Fibroblast of mammary gland (primary cell): ENCODE measurements at regions not wholly inside any gene's neighbourhood (a gene's known extent, or its start where the extent isn't known, plus 50 kb on each side); places are given as distances from the start of the nearest gene placed in this dataset.

Experiments used
- DNase-seq: peaks from one replicate; pipeline ENCODE4 v3.0.0-alpha.2; 2010; ENCODE audit warnings: low read depth
- H3K4me3 ChIP-seq: 2 replicates; pipeline ENCODE4 v1.5.1; 2011; ENCODE audit warnings: low read depth, mild to moderate bottlenecking, low read length, moderate library complexity; ENCODE audit not compliant: control insufficient read depth
- CTCF ChIP-seq: conservative IDR thresholded peaks from 2 replicates; pipeline ENCODE4 v1.5.1; 2011; ENCODE audit warnings: low read depth, low read length, inconsistent platforms; ENCODE audit not compliant: control insufficient read depth, insufficient read depth

- no peak for TF ChIP-seq CTCF
- DNase-seq = no peak
- no peak overlapping the region for H3K4me3 ChIP-seq
Measured at GRCh38 chr4:10949039-10949733, 264.6 kb upstream of the CLNK start.

GRCh38 chr4:10947898-10948297 lies 263.3 kb upstream of the CLNK start:
- DNase-seq = no peak
- TF ChIP-seq CTCF = no peak
- no peak overlapping the region for H3K4me3 ChIP-seq

- no peak for DNase-seq
- no peak for TF ChIP-seq CTCF
- no peak overlapping the region for H3K4me3 ChIP-seq
Measured at GRCh38 chr4:10944321-10944720, 259.8 kb upstream of the CLNK start.

- no peak for DNase-seq
- TF ChIP-seq CTCF = no peak
- no peak overlapping the region for H3K4me3 ChIP-seq
Measured at GRCh38 chr4:10942156-10942555, 257.6 kb upstream of the CLNK start.

- TF ChIP-seq CTCF = no peak
Measured at GRCh38 chr4:10929818-10930217, 245.2 kb upstream of the CLNK start.

GRCh38 chr4:10925996-10926395 lies 241.4 kb upstream of the CLNK start:
- peak; percentile 48 for DNase-seq
- no peak for TF ChIP-seq CTCF

More at GRCh38 chr4:10929818-10930217, 245.2 kb upstream of the CLNK start:
- no peak for DNase-seq
- no peak overlapping the region for H3K4me3 ChIP-seq

GRCh38 chr4:10924274-10924673 lies 239.7 kb upstream of the CLNK start:
- no peak for TF ChIP-seq CTCF
- H3K4me3 ChIP-seq = no peak overlapping the region
- DNase-seq = no peak

More at GRCh38 chr4:10925996-10926395, 241.4 kb upstream of the CLNK start:
- no peak overlapping the region for H3K4me3 ChIP-seq
